Breast epithelium (tissue), 4 donors: ENCODE measurements at regions not wholly inside any gene's neighbourhood (a gene's known extent, or its start where the extent isn't known, plus 50 kb on each side); places are given as distances from the start of the nearest gene placed in this dataset.

Experiments used
- DNase-seq, 2 donors: peaks; one replicate each; pipeline ENCODE4 v3.0.0-alpha.2; 2019; ENCODE audit warnings: low spot score in 2 of 2
- H3K27ac ChIP-seq, 2 donors: fragments of 200-600 bp; sonication (generic) in 1 of 2; one replicate each; pipeline ENCODE4 v1.5.1; 2016 to 2019; ENCODE audit warnings: mild to moderate bottlenecking in 1 of 2
- H3K27me3 ChIP-seq, 2 donors: fragments of 200-600 bp; sonication (generic) in 1 of 2; one replicate each; pipeline versions ENCODE4 v1.5.1 to v1.6.0; 2017 to 2019; ENCODE audit warnings: control low read depth in 1 of 2, mild to moderate bottlenecking in 1 of 2
- H3K36me3 ChIP-seq: fragments of 200-600 bp; one replicate; pipeline ENCODE4 v1.5.1; 2019
- H3K4me1 ChIP-seq, 2 donors: fragments of 200-600 bp; sonication (generic); one replicate each; pipeline ENCODE4 v1.5.1; 2016 to 2019; ENCODE audit warnings: control low read depth in 1 of 2
- H3K4me3 ChIP-seq, 3 donors: fragments of 200-600 bp; sonication (generic); 1 replicate in 2 of 3; 2 replicates in 1 of 3; pipeline ENCODE4 v1.5.1; 2016 to 2019; ENCODE audit warnings: mild to moderate bottlenecking in 3 of 3, moderate library complexity in 2 of 3
- H3K9me3 ChIP-seq, 2 donors: fragments of 200-600 bp; sonication (generic) in 1 of 2; one replicate each; pipeline ENCODE4 v1.5.1; 2016 to 2019; ENCODE audit warnings: control low read depth in 1 of 2
- CTCF ChIP-seq, 3 donors: fragments of 450-650 bp; IDR thresholded peaks; one replicate each; pipeline ENCODE4 v1.5.1; 2016 to 2017; ENCODE audit warnings: antibody characterized with exemption in 3 of 3, mild to moderate bottlenecking in 3 of 3, moderate library complexity in 3 of 3
- POLR2A ChIP-seq: fragments of 450-650 bp; IDR thresholded peaks from one replicate; pipeline ENCODE4 v1.6.1; 2016; ENCODE audit warnings: antibody characterized with exemption, mild to moderate bottlenecking, moderate library complexity
- POLR2AphosphoS5 ChIP-seq, 3 donors: sonication (generic); formaldehyde crosslinking; IDR thresholded peaks; one replicate each; pipeline ENCODE4 v1.6.1; 2017; ENCODE audit warnings: antibody characterized with exemption in 3 of 3
- intact Hi-C: fragments of 100-400 bp; cut with DNase I; formaldehyde crosslinking; loops from one replicate; pipeline ENCODE4 v1.15.1; 2023; ENCODE audit warnings: low total_unique reads

GRCh38 chr2:129883121-129883520, 96.3 kb upstream of the RAB6C start:
- H3K4me3 ChIP-seq = no peak overlapping the region
- H3K27ac ChIP-seq = no peak overlapping the region
- intact Hi-C loops = no loop called here
- no peaks in the 10 kb centered on the region for H3K9me3 ChIP-seq
- peaks cover 0 to 2% of the 10 kb centered on the region in 2 donors for H3K4me1 ChIP-seq
- no peak for TF ChIP-seq CTCF (IDR thresholded peaks at IDR 0.05)
- TF ChIP-seq POLR2A = no peak
- TF ChIP-seq POLR2AphosphoS5 (IDR thresholded peaks at IDR 0.05) = no peak
- no peak for DNase-seq
- no peaks in the 10 kb centered on the region for H3K27me3 ChIP-seq
- no peaks in the 10 kb centered on the region for H3K36me3 ChIP-seq

GRCh38 chr2:129884221-129884786, 95.2 kb upstream of the RAB6C start:
- H3K27ac ChIP-seq = no peak overlapping the region
- intact Hi-C loops = no loop called here

GRCh38 chr2:129885735-129886134, 93.7 kb upstream of the RAB6C start:
- Histone ChIP-seq H3K9me3 (no peaks in the 10 kb centered on the region), H3K4me1 (no peaks in the 10 kb centered on the region), H3K27ac (no peak overlapping the region), H3K4me3 (no peak overlapping the region), H3K27me3 (no peaks in the 10 kb centered on the region), H3K36me3 (no peaks in the 10 kb centered on the region)
- intact Hi-C loops = no loop called here
- no peak for DNase-seq
- no peak for TF ChIP-seq POLR2AphosphoS5 (IDR thresholded peaks at IDR 0.05)
- TF ChIP-seq POLR2A = no peak
- TF ChIP-seq CTCF (IDR thresholded peaks at IDR 0.05) = no peak

More at GRCh38 chr2:129884221-129884786, 95.2 kb upstream of the RAB6C start:
- Histone ChIP-seq H3K4me1 (no peaks in the 10 kb centered on the region), H3K4me3 (no peak overlapping the region), H3K27me3 (no peaks in the 10 kb centered on the region), H3K36me3 (no peaks in the 10 kb centered on the region), H3K9me3 (no peaks in the 10 kb centered on the region)
- no peak for TF ChIP-seq CTCF (IDR thresholded peaks at IDR 0.05)
- no peak for DNase-seq

GRCh38 chr2:129887688-129888266, 91.7 kb upstream of the RAB6C start:
- Histone ChIP-seq H3K36me3 (no peaks in the 10 kb centered on the region), H3K9me3 (no peaks in the 10 kb centered on the region), H3K27me3 (peaks cover 0 to 4% of the 10 kb centered on the region in 2 donors), H3K4me1 (no peaks in the 10 kb centered on the region), H3K4me3 (no peak overlapping the region), H3K27ac (no peak overlapping the region)
- intact Hi-C loops = no loop called here
- DNase-seq = no peak
- TF ChIP-seq POLR2A = no peak
- no peak for TF ChIP-seq POLR2AphosphoS5 (IDR thresholded peaks at IDR 0.05)
- TF ChIP-seq CTCF (IDR thresholded peaks at IDR 0.05) = no peak

GRCh38 chr2:129888461-129888860, 91.0 kb upstream of the RAB6C start:
- Histone ChIP-seq H3K36me3 (no peaks in the 10 kb centered on the region), H3K27me3 (peaks cover 0 to 4% of the 10 kb centered on the region in 2 donors), H3K4me1 (no peaks in the 10 kb centered on the region), H3K27ac (no peak overlapping the region), H3K4me3 (no peak overlapping the region), H3K9me3 (no peaks in the 10 kb centered on the region)
- intact Hi-C loops = no loop called here
- TF ChIP-seq POLR2AphosphoS5 (IDR thresholded peaks at IDR 0.05) (no peak), CTCF (IDR thresholded peaks at IDR 0.05) (no peak), POLR2A (no peak)
- DNase-seq = no peak
